ENCODE measurements at regions not wholly inside any gene's neighbourhood (a gene's known extent, or its start where the extent isn't known, plus 50 kb on each side); places are given as distances from the start of the nearest gene placed in this dataset.

- no peak for DNase-seq (ENCODE audit: low spot score)
These were observed 158.8 kb upstream of the SP8 start for GRCh38 chr7:20945451-20945850.

DNA sequence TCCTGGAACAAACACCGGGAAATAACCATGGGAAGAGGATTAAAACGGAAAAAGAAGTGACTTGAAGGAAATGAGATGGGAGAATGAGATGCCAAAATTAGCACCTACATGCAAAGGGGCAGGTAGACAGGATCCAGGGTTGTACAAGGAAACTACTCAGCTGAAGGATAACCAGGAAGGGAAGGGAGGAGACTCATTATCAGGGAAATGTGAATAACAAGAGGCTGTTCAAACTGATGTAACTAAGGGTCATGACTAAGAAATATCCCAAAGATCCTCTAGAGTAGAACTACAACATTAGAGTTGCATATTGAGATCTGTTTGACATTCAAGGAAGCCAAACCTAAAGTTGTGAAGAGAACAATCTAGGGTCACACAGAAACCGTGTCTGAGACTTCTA lies 166.2 kb upstream of the SP8 start:
- DNase-seq (ENCODE audit: low spot score): no peak

- no peak for DNase-seq (ENCODE audit: low spot score)
These were observed 168.3 kb upstream of the SP8 start for GRCh38 chr7:20954711-20955619.

DNA sequence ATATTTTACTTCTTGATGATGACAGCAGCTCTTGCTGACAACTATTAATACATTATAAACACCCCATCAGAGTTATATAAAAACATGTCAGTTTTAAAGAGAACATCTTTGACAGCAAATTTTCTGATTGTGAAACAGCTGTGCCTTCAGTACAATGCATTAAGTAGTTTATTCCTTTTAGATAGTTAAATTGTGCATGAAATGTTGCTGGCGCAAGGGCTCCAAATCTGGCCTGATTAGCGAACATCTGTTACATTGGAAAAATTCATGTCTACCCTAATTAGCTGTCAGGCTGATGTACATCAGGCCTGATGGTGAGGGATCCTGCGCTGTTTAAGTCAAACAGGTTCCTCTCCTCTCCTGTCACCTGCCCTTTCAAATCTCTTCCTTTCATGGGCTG lies 171.9 kb upstream of the SP8 start:
- no peak for DNase-seq (ENCODE audit: low spot score)

DNA sequence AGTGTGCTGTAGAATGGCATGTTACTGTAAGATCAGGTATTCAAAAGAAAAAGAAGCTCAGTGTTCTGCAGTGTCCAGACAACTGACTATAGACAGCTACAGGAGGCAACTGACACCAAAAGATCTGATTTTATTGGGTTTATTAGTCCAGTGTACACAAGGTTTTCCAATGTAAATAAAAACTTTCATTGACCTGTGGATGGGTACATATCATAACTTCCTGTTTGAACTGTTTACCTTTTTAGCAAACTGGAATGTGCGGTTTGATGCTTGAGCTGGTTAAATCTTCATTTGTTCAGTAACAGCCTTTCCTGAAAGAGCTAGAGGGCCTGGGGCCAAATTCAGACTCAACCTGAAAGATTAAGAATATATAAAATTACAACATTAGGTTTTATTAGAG lies 172.6 kb upstream of the SP8 start:
- no peak for DNase-seq (ENCODE audit: low spot score)

GRCh38 chr7:20963556-20964280 lies 177.0 kb upstream of the SP8 start:
- DNase-seq (ENCODE audit: low spot score): no peak

DNA sequence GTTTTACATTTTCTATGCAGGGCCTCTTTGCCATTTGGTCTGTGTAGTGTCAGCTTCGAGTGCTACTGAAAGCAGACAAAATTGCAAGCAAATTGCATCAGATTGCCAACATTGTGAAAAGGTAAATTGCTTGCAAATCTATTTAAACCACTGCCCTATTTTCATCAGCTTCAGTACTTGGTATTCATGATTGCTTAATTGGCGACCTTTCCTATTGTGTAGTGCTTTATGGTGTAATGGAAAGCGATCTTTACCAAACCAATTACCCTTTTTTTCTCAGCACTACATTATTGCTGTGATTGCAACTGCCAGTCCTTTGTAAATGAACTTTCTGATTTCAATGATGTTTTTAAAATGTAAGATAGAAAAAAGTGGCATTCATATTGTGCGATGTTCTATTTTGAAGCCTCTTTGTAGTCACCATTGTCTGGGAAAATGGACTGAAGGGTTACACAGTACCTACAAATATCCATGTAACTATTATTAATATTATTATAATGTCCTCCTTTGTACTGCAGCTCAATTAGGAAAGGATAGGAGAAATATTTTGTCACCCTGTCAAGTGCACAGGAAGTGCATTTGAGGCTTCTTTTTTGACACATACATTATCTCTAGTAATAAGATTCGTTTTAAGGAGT lies 177.7 kb upstream of the SP8 start:
- no peak for DNase-seq (ENCODE audit: low spot score)

DNA sequence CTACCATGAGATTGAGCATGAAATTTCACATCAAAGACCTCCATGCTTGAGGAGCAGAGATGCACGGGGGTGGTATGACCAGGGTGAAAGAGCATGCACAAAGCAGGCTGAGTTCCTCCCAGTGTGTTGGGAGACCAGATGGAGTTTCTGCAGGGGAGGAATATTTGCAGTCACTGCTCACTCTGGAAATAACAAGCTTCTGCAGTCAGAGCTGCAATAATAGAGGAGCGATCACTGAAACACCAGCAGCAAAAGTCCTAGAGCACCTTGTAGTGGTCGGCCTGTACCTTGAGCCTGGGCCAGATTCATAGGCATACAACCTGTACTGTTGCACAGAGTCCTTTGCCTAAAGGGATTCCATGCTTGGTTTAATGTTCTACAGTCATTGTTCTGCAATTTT lies 184.5 kb upstream of the SP8 start:
- DNase-seq (ENCODE audit: low spot score): no peak

- DNase-seq (ENCODE audit: low spot score): no peak
These were observed 193.5 kb upstream of the SP8 start for GRCh38 chr7:20980232-20980631.

DNA sequence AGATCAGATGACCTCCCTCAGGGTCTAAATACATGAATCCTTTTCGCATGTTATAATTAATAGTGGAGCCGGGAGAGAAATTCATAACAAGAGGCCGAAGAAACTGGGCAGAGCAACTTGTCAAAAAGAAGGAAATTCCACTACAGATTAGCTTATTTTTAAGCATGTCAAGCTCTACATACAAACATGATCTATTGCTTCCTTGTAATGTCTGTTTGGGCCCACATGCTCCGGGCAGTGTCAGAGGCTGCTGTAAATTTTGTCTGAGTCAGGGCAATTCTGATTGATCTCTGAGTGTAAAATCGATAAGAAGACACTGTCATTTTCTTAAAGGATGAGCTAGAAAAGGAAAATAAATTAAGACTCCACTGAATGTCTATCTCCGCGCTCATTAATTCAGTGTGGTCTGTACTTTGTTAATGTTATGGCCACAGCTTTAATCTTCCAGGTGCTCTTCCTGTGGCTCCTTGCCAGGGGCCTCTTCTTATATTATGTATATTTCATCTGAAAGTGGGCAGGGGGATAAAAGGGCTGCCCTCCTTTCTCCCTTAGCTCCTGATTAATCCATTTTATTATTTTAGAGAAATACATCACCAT lies 194.1 kb upstream of the SP8 start:
- no peak for DNase-seq (ENCODE audit: low spot score)

GRCh38 chr7:20988340-20988739 lies 201.7 kb upstream of the SP8 start:
- DNase-seq (ENCODE audit: low spot score): no peak

GRCh38 chr7:20991544-20991943 lies 204.9 kb upstream of the SP8 start:
- DNase-seq (ENCODE audit: low spot score): no peak

DNA sequence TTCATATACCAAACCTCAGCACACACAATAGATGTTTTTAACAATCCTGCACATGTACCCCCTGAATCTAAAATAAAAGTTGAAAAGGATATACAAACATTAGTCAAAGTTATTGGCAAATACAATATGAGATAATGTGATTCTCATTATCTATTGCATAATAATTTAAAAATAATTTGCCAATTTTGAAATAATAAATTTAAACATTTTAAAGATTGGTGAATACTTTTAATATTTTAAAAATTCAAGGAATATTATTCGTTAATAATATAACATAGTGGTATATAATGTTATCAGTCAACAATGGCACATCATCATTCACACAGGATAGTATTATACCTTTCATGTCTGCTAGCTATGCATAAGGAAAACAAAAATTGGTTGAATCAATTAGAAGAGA lies 207.0 kb upstream of the SP8 start:
- DNase-seq (ENCODE audit: low spot score): no peak

GRCh38 chr7:20998309-20998708 lies 211.6 kb upstream of the SP8 start:
- DNase-seq (ENCODE audit: low spot score): no peak

DNA sequence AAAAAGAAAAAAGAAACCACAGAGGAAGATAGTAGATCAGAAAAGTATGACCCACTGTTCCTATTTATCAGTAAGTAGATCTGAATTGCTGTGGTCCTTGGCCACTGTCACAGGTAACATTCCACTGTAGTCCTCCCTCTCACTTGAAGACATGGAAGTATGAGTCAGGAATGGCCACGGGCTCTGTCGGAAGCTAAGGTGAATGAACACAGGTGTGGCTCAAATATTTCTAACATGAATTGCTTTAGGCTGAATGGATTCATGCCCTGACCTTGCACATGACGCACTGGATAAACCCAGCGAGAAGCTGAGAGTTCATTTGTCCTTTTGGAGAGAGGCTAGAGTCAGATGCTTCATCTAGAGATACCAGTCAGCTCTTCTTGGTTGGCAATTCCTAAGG lies 224.5 kb upstream of the SP8 start:
- DNase-seq (ENCODE audit: low spot score): no peak

DNA sequence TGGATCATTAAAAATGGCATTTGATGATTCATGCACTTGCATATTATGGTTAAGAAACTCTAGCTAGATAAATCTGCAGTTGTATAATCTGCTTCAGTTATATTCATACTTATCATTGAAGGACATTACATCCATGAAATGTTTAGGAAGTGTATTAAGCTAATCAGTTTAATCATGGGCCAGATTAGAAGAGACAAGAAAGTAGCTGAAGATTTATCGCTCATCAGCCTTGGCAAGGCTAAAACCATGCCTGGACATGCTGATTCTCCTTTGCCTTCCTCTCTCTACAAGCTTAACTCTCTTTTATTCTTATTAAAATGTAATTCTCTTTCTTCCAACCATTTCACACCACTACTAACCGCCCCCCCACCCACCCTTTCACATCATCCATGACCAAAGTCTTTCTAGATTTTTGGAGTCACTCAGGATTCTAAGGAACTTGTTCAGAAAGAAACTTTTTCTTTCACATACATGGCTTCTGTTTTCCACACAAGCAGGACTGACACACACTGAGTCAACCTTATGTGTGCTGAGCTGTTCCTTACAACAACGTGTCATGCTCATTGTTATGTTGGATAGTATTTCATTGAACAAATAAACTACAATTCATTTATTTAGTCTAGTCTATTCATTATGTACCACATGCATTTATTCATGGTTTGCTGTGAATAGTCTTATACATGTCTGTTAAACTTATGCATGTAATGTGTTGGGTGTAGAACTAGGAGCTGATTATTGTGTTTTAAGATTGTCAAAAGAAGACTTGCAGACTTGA lies 227.3 kb upstream of the SP8 start:
- no peak for DNase-seq (ENCODE audit: low spot score)

- no peak for DNase-seq (ENCODE audit: low spot score)
These were observed 234.0 kb upstream of the SP8 start for GRCh38 chr7:21020667-21021066.

DNA sequence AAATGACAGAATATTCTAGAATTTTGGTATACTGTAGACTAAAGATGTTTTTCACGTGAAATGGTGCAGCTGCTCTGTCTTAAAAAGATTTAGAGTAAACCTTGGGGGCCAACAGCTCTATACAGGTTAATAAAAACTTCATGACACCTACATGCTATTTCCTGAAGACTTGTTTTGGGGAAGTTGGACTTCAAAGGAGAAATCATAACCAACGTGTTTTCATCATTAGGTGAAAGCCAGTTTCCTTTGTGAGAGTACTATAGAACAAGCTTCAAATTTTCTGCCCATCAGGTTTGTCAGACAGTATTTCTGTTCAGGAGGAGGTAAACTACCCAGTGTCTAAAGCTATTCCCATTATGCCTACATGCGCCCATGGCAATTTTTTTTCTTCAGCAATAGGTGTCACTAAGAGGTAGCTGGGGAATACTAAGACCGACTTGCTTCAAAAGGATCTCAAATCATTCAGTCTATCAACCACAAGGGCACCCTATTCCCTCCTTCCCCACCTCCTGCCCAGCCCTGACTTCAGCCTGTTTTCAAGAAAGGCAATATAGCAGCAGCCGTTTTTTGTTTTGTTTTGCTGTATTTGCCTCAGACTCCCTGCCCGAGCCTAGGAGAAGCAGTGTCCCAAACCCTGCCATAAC lies 237.3 kb upstream of the SP8 start:
- no peak for DNase-seq (ENCODE audit: low spot score)

GRCh38 chr7:21024485-21024867 lies 237.8 kb upstream of the SP8 start:
- no peak for DNase-seq (ENCODE audit: low spot score)

DNA sequence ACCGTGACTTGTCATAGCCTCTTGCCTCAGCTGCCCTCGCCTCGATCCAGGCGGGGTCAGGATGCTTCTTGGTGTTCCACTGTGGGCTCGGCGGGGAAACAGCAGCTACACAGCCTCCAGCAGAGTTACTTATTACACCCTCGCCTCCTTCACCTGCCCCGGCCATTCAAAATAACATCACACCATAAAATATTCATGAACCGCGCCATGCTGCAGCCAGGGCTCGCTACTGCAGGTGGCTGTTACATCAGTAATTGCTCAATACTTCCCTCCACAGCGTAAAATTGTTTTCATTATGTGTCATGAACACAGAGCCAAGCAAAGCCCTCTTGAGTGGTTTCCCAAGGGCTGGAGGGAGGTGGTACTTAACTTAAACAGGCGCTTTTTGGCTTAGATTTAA lies 241.5 kb upstream of the SP8 start:
- no peak for DNase-seq (ENCODE audit: low spot score)

GRCh38 chr7:21028599-21028998 lies 241.9 kb upstream of the SP8 start:
- no peak for DNase-seq (ENCODE audit: low spot score)

Measured in GM03348 (cell line).